Fibroblast of lung (primary cell): ENCODE measurements at regions not wholly inside any gene's neighbourhood (a gene's known extent, or its start where the extent isn't known, plus 50 kb on each side); places are given as distances from the start of the nearest gene placed in this dataset.
A peak's percentile ranks its signal among the peaks of the same experiment; 100 is the strongest.

ENCODE experiments used
- DNase-seq, 2 donors: peaks; one replicate each; pipeline versions ENCODE4 v3.0.0 to v3.0.0-alpha.2; 2010; ENCODE audit warnings: low read depth in 2 of 2
- H2AFZ ChIP-seq: 2 replicates; pipeline ENCODE4 v1.5.1; 2012; ENCODE audit warnings: low read length, control low read depth, inconsistent platforms
- H3K27ac ChIP-seq: 2 replicates; pipeline ENCODE4 v1.5.1; 2011; ENCODE audit warnings: low read length, control low read depth; ENCODE audit not compliant: insufficient read depth
- H3K27me3 ChIP-seq: 2 replicates; pipeline ENCODE4 v1.5.1; 2011; ENCODE audit warnings: mild to moderate bottlenecking, low read length; ENCODE audit not compliant: control insufficient read depth, insufficient read depth
- H3K36me3 ChIP-seq: 2 replicates; pipeline ENCODE4 v1.5.1; 2011; ENCODE audit warnings: low read length; ENCODE audit not compliant: control insufficient read depth, insufficient read depth
- H3K4me1 ChIP-seq: 2 replicates; pipeline ENCODE4 v1.5.1; 2011; ENCODE audit warnings: low read length; ENCODE audit not compliant: control insufficient read depth, insufficient read depth; ENCODE audit errors: extremely low read depth
- H3K4me2 ChIP-seq: 2 replicates; pipeline ENCODE4 v1.5.1; 2011; ENCODE audit warnings: low read length, control low read depth; ENCODE audit not compliant: insufficient read depth; ENCODE audit errors: extremely low read depth
- H3K4me3 ChIP-seq, 4 experiments: fragments of 200-600 bp in 1 of 4; sonication (generic) in 1 of 4; replicated peaks in 1 of 4; 2 replicates each; pipeline ENCODE4 v1.5.1; 2011 to 2016; ENCODE audit warnings: low read length in 4 of 4, low read depth in 3 of 4, mild to moderate bottlenecking in 3 of 4, control low read depth in 2 of 4, inconsistent platforms in 1 of 4, mixed read lengths in 1 of 4; ENCODE audit not compliant: insufficient read depth in 1 of 4; ENCODE audit errors: control extremely low read depth in 1 of 4
- H3K79me2 ChIP-seq: 2 replicates; pipeline ENCODE4 v1.5.1; 2012; ENCODE audit warnings: mild to moderate bottlenecking, low read length, inconsistent platforms; ENCODE audit not compliant: control insufficient read depth, insufficient read depth
- H3K9ac ChIP-seq: 2 replicates; pipeline ENCODE4 v1.5.1; 2011; ENCODE audit warnings: mild to moderate bottlenecking, low read length, control low read depth; ENCODE audit not compliant: insufficient read depth
- H3K9me3 ChIP-seq: 2 replicates; pipeline ENCODE4 v1.5.1; 2012; ENCODE audit warnings: low read depth, low read length; ENCODE audit not compliant: control insufficient read depth, insufficient read depth
- H4K20me1 ChIP-seq: 2 replicates; pipeline ENCODE4 v1.5.1; 2011; ENCODE audit warnings: low read length; ENCODE audit not compliant: control insufficient read depth, insufficient read depth; ENCODE audit errors: extremely low read depth
- EZH2 ChIP-seq: IDR thresholded peaks from 2 replicates; pipeline ENCODE4 v1.5.1; 2012; ENCODE audit warnings: low read length, control low read depth, mild to moderate bottlenecking; ENCODE audit errors: missing control alignments
- TF ChIP-seq, protein P1 (sequence below), 2 donors: IDR thresholded peaks in 1 of 2; conservative IDR thresholded peaks in 1 of 2; 1 replicate in 1 of 2; 2 replicates in 1 of 2; pipeline ENCODE4 v1.5.1; 2011 to 2012; ENCODE audit warnings: low read length in 2 of 2, control low read depth in 1 of 2, inconsistent platforms in 1 of 2, low read depth in 1 of 2, mild to moderate bottlenecking in 1 of 2

- H3K4me1 ChIP-seq: no peaks in the 10 kb centered on the region
- no peaks in the 10 kb centered on the region for H3K9me3 ChIP-seq
- no peaks in the 10 kb centered on the region for H3K36me3 ChIP-seq
- H3K4me3 ChIP-seq: no peak overlapping the region
- no peak overlapping the region for H3K9ac ChIP-seq
- H3K4me2 ChIP-seq: no peak overlapping the region
- H3K27ac ChIP-seq: no peak overlapping the region
- no peak for DNase-seq
- no peak for TF ChIP-seq EZH2
- TF ChIP-seq, protein P1, sequence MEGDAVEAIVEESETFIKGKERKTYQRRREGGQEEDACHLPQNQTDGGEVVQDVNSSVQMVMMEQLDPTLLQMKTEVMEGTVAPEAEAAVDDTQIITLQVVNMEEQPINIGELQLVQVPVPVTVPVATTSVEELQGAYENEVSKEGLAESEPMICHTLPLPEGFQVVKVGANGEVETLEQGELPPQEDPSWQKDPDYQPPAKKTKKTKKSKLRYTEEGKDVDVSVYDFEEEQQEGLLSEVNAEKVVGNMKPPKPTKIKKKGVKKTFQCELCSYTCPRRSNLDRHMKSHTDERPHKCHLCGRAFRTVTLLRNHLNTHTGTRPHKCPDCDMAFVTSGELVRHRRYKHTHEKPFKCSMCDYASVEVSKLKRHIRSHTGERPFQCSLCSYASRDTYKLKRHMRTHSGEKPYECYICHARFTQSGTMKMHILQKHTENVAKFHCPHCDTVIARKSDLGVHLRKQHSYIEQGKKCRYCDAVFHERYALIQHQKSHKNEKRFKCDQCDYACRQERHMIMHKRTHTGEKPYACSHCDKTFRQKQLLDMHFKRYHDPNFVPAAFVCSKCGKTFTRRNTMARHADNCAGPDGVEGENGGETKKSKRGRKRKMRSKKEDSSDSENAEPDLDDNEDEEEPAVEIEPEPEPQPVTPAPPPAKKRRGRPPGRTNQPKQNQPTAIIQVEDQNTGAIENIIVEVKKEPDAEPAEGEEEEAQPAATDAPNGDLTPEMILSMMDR (conservative IDR thresholded peaks at IDR 0.05 in 1 of 2, IDR thresholded peaks at IDR 0.05 in 1 of 2; ENCODE audit: low read depth in 1 of 2, low read length in 2 of 2): no peak
- H3K27me3 ChIP-seq: no peaks in the 10 kb centered on the region
- no peaks in the 10 kb centered on the region for H3K79me2 ChIP-seq
- no peaks in the 10 kb centered on the region for H4K20me1 ChIP-seq
- H2AFZ ChIP-seq: no peak overlapping the region
Measured at GRCh38 chr5:112546946-112547592, 128.0 kb upstream of the EPB41L4A start.

GRCh38 chr5:112548246-112548881 lies 129.3 kb upstream of the EPB41L4A start:
- no peak for TF ChIP-seq EZH2
- TF ChIP-seq, protein P1 (conservative IDR thresholded peaks at IDR 0.05 in 1 of 2, IDR thresholded peaks at IDR 0.05 in 1 of 2; ENCODE audit: low read depth in 1 of 2, low read length in 2 of 2): no peak
- peak; percentile 66 to 96 for DNase-seq
- H3K36me3 ChIP-seq: no peaks in the 10 kb centered on the region
- no peaks in the 10 kb centered on the region for H3K9me3 ChIP-seq
- H3K4me3 ChIP-seq: no peak overlapping the region
- no peak overlapping the region for H3K27ac ChIP-seq
- no peaks in the 10 kb centered on the region for H3K27me3 ChIP-seq
- H3K4me2 ChIP-seq: no peak overlapping the region
- no peaks in the 10 kb centered on the region for H4K20me1 ChIP-seq
- H3K9ac ChIP-seq: no peak overlapping the region
- no peaks in the 10 kb centered on the region for H3K4me1 ChIP-seq
- H3K79me2 ChIP-seq: no peaks in the 10 kb centered on the region
- no peak overlapping the region for H2AFZ ChIP-seq

GRCh38 chr5:112549127-112549526 lies 130.1 kb upstream of the EPB41L4A start:
- TF ChIP-seq EZH2: no peak
- TF ChIP-seq, protein P1 (conservative IDR thresholded peaks at IDR 0.05 in 1 of 2, IDR thresholded peaks at IDR 0.05 in 1 of 2; ENCODE audit: low read depth in 1 of 2, low read length in 2 of 2): no peak
- DNase-seq: no peak
- Histone ChIP-seq H3K27me3 (no peaks in the 10 kb centered on the region), H3K4me3 (no peak overlapping the region), H3K4me1 (no peaks in the 10 kb centered on the region), H3K27ac (no peak overlapping the region), H4K20me1 (no peaks in the 10 kb centered on the region), H3K4me2 (no peak overlapping the region), H3K36me3 (no peaks in the 10 kb centered on the region), H3K79me2 (no peaks in the 10 kb centered on the region), H3K9me3 (no peaks in the 10 kb centered on the region), H2AFZ (no peak overlapping the region), H3K9ac (no peak overlapping the region)
